ENCODE measurements at regions not wholly inside any gene's neighbourhood (a gene's known extent, or its start where the extent isn't known, plus 50 kb on each side); places are given as distances from the start of the nearest gene placed in this dataset.

DNA sequence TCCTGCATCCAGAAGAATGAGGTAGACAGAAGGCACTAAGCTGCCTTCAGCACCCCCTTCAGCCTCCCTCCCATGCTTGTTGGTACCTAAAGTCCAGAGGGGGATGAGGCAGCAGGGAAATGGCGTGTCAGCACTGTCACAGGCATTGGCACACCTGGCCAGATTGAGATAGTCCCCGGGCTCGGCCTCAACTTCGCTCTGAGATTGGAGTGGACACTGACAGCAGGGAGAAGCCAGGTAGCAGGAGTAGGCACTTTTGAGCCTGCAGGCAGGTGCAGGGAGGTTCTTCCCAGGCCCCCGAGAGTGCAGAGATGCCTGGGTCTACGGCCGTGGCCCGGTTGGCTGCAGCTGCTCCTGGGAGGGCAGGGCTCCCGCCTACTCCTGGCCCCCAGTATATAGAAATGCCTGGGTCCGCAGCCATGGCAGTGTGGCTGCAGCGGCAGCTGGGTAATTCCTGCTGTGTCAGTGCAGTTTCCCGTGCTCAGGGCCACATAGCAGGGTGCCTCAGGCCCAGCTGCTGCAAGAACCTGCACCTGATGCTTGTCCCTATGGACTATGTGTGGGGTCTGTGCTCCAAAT, 160.3 kb downstream of the SLITRK6 start:
- peaks cover 0 to 4% of the 10 kb centered on the region in 2 donors for H3K9me3 Mint-ChIP-seq
- H3K36me3 Mint-ChIP-seq, result no peaks in the 10 kb centered on the region
- H3K27ac Mint-ChIP-seq, result no peak overlapping the region
- ATAC-seq (no peak), DNase-seq (ENCODE audit: low spot score in 2 of 2) (no peak)

DNA sequence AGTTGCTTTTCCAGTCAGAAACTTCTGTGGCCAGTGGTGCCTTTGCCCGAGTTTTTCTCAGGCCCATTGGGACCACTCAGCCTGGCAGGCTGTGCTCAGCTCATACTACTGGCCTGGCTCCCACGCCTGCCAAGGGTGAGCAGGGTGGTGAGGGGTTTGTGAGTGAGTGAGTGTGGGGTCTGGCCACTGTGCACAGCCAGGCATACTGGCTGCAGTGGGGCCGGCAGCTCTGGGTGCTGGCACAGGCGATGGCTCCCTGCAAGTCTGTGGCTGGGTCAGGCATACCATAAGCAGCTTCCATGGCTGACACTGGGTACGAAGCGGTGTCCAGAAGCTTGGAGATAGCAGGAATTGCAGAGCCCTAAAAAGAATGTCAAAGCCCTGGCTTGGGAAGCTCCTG, 161.0 kb downstream of the SLITRK6 start:
- no peak for ATAC-seq
- H3K36me3 Mint-ChIP-seq, result no peaks in the 10 kb centered on the region
- no peak for DNase-seq (ENCODE audit: low spot score in 2 of 2)
- no peak overlapping the region for H3K27ac Mint-ChIP-seq
- peaks cover 0 to 4% of the 10 kb centered on the region in 2 donors for H3K9me3 Mint-ChIP-seq

DNA sequence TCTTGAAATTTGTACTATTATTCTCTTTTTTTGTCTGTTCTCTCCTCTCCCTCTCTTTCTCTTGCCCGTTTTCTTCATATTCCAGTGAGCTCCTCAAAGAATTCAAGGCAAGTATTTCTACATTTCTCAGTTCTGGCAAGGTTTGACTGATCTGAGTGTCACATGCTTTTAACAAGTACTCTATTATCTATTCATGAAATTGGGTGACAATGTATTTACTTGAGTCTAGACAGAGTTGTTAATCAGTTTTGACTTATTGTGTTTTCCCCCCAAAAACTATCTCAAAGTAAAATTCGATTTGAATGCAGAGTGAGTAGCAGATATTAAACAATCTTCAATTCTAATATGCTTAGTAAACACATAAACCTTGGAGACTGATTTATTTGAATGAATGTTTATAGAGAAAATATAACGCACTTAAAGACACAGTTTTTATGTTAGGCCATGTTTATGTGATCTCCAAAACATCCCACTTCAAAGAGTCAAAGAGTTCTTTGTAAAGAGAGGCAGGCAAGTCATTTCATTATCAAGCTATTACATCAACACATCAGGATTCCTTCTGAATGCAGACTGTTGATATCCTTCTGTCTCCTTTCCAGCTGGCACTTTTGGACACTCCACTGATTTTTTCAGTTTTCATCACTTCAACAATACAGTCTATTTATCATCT, 166.6 kb downstream of the SLITRK6 start:
- no peaks in the 10 kb centered on the region for H3K36me3 Mint-ChIP-seq
- peaks cover 0 to 6% of the 10 kb centered on the region in 2 donors for H3K9me3 Mint-ChIP-seq
- no peak for ATAC-seq
- no peak overlapping the region for H3K27ac Mint-ChIP-seq
- no peak for DNase-seq (ENCODE audit: low spot score in 2 of 2)

DNA sequence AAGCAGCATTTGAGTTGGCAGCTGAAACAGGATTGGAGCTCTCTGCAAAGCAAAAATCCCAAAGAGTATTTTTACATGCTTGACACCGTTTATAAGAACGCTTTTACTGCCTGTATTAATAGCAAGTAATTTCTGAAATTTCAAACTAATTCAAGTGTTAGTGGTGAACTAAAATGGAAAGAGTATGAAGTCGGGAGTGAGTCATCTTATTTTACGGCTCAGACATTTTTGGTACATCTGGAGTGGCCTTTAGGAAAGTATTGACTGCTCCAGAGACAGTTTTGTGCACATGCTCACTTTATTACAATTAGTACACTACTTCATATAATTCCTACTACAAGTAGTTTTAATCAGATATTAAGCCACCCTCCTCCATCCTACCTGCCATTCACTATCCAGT, 167.4 kb downstream of the SLITRK6 start:
- no peaks in the 10 kb centered on the region for H3K36me3 Mint-ChIP-seq
- H3K27ac Mint-ChIP-seq, result no peak overlapping the region
- no peak for DNase-seq (ENCODE audit: low spot score in 2 of 2)
- H3K9me3 Mint-ChIP-seq, result peaks cover 0 to 6% of the 10 kb centered on the region in 2 donors
- no peak for ATAC-seq

DNA sequence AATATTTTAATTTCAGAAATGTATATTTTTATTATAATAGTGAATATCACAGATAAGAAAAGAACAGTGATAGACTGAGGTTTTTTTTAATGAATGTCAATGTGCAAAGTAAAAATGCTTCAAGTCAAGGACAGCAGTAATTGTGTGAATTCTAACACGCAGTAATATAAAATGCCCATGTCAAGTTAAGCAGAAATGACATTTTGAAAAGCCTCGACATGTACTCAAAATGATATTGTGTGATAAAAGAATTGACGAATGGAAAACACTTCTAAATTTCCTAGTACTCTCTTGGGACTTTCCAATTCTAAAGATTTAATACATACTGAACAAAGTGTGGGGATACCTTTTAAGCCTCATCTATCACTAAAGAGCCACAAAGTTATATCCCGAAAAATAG, 172.6 kb downstream of the SLITRK6 start:
- no peak for DNase-seq (ENCODE audit: low spot score in 2 of 2)
- ATAC-seq, result no peak
- Mint-ChIP-seq H3K27ac (no peak overlapping the region), H3K9me3 (peaks cover 3 to 5% of the 10 kb centered on the region in 2 donors), H3K36me3 (no peaks in the 10 kb centered on the region)

DNA sequence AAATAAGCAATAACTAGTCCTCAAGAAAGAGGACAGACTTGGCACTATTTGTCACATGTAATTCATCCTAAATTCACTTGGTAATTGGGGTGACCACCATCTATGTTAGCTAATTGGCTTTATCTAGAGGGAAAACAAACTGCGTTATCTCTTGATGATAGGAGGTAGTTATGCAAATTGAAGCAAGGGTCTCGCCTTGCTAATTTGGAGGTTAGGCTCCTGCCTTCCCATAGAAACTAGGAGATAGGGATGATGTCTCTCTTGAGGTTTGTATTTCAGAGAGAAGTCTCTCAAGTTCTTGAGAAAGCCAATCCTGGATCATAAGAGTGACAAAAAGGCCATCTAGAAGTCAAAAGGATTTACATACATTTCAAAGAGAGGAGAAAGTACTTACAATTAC, 179.9 kb downstream of the SLITRK6 start:
- peaks cover 11 to 14% of the 10 kb centered on the region in 2 donors for H3K9me3 Mint-ChIP-seq
- no peak for DNase-seq (ENCODE audit: low spot score in 2 of 2)

DNA sequence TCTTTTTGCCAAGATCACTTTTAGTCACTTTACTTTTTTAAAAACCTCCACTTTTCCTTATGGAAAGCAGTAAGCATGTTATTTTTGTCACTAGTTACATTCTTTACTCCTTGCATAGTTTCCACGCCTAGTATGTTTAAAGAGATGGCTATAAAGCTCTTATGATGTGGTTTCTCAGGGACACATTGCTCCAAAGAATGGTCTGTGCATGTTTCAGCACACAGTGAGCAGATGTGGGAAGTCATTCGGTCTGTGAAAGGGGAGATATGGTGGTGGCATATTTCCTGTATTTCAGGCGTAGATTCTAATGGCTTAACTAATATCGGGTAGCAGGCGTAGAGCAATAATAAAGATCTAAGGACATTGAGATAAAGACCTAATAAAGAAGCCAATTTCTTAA, 180.7 kb downstream of the SLITRK6 start:
- DNase-seq (ENCODE audit: low spot score in 2 of 2) (no peak), ATAC-seq (no peak)
- Mint-ChIP-seq H3K36me3 (peaks cover 0 to 10% of the 10 kb centered on the region in 2 donors), H3K9me3 (peaks cover 11 to 16% of the 10 kb centered on the region in 2 donors), H3K27ac (no peak overlapping the region)

More for the DNA sequence above, 179.9 kb downstream of the SLITRK6 start:
- H3K27ac Mint-ChIP-seq, result no peak overlapping the region
- no peak for ATAC-seq
- peaks cover 0 to 10% of the 10 kb centered on the region in 2 donors for H3K36me3 Mint-ChIP-seq

DNA sequence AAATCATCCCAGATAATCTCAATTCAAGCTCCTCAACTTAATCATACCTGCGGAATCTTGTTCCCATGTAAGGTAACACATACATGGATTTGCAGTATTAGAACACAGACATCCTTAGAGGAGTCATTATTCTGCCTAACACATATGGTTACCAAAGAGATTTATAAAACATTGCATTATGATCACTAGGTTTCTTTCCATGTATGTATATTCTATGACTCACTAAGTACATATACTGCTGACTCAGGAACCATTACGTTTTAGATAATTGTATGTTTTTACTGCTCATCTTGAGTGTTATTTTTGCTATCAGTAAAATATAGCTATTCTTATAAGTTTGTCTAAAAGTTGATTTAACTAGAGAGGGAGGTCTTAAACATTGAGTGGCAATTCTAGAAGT, 182.9 kb downstream of the SLITRK6 start:
- DNase-seq (ENCODE audit: low spot score in 2 of 2), result no peak
- H3K27ac Mint-ChIP-seq, result no peak overlapping the region
- peaks cover 0 to 10% of the 10 kb centered on the region in 2 donors for H3K36me3 Mint-ChIP-seq
- no peak for ATAC-seq
- H3K9me3 Mint-ChIP-seq, result peaks cover 6 to 14% of the 10 kb centered on the region in 2 donors

DNA sequence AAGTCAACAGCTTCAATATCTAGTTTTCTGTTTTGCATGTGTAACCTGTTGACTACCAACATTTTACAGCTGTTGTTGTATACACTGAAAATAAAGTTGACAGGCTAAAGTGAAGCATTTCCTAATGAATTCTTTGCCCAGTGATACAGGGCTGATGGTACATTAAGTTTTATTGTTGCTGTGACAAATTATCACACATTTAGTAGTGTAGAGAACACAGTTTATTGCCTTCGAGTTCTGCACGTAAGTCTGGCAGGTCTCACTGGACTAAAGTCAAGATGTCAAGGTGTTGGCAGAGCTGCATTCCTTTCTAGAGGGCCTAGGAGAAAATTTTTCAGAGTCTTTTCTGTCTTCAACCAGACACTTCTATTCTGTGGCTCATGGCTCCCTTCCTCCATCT, 184.2 kb downstream of the SLITRK6 start:
- peaks cover 6 to 14% of the 10 kb centered on the region in 2 donors for H3K9me3 Mint-ChIP-seq
- H3K27ac Mint-ChIP-seq, result no peak overlapping the region
- DNase-seq (ENCODE audit: low spot score in 2 of 2), result no peak
- ATAC-seq, result no peak
- H3K36me3 Mint-ChIP-seq, result peaks cover 0 to 10% of the 10 kb centered on the region in 2 donors

DNA sequence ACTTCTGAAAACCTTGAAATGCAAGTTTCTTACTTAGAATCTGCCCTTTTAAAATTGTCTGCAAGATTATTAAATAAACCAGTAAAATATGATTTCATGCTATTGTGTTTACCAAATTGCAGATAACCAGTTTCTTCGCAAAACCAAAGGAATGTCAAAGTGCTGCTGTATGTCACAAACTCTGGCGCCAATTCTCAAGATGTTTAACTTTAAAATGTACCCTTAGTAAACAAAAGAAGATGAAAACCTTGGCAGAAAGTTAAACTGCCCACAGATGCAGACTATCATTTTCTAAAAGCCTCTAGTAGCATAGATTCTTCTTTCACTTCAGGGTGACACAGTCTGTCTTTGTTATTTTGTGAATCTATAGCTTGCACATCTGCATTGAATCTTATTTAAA, 189.2 kb downstream of the SLITRK6 start:
- Mint-ChIP-seq H3K36me3 (no peaks in the 10 kb centered on the region), H3K9me3 (peaks cover 9 to 10% of the 10 kb centered on the region in 2 donors), H3K27ac (no peak overlapping the region)
- ATAC-seq, result no peak
- no peak for DNase-seq (ENCODE audit: low spot score in 2 of 2)

DNA sequence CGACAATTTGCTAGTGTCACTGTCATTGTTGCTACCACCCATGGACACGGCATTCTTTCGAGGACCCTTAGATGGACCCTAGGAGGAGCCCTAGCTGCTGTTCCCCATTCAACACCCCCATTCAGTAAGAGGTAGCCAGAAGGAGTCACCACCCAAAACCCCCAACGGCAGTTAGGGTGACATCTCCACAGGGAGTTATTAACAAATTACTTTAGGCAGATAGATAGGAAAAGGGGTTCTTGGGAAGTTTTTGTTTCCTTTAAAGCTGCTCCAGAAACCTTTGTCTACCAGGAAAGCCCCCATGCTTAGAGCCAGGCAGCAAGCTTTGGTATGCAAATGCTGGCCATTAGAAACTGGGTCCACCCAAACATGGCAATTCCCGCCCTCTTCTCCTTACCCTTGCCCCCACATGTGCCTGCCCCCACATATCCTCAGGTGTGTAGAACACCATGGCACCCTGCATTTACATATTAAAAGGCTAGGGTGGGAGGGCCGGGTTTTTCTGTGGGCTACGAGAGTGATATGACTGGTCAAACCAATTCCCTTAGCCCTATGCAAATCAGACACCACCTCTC, 190.9 kb downstream of the SLITRK6 start:
- DNase-seq (ENCODE audit: low spot score in 2 of 2) (no peak), ATAC-seq (no peak)
- H3K36me3 Mint-ChIP-seq, result no peaks in the 10 kb centered on the region
- no peak overlapping the region for H3K27ac Mint-ChIP-seq
- H3K9me3 Mint-ChIP-seq, result peaks cover 7 to 10% of the 10 kb centered on the region in 2 donors

DNA sequence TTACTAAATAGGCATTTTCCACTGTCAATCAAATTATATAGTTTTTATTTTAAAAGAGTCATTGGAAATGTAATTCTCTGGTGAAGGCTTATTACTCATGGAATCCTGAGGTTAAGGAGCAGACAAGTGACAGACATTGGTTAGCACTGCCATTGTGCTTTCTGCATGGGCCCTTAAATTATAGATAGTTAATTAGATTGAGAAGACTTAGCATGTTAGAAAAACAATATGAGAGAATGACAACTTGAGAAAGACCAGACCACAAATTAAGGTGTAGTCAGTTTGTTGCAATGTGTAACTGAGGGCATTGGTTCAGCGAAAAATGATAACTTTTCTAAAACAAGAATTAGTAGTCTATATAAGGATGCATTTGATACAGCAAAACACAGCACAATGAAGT, 195.5 kb downstream of the SLITRK6 start:
- DNase-seq (ENCODE audit: low spot score in 2 of 2) (no peak), ATAC-seq (no peak)
- Mint-ChIP-seq H3K9me3 (peaks cover 10 to 14% of the 10 kb centered on the region in 2 donors), H3K27ac (no peak overlapping the region), H3K36me3 (no peaks in the 10 kb centered on the region)

DNA sequence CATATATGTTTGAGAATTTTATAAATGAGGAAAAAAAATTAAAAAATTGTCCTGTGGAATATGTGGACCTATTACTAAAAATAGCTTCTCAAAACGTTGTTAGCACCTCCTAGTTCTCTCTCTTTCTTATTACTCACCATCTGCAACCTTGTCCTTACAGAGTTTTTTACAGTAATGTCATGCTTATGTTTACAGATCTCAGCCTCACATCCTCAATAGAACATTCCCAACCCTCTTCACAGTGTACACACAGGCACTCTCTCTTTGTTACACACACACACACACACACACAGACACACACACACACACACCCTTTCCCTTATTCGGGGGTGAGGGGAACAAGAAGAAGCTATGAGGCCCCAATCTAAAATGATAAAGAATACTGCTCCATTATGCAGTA, 197.7 kb downstream of the SLITRK6 start:
- Mint-ChIP-seq H3K9me3 (peaks cover 10 to 14% of the 10 kb centered on the region in 2 donors), H3K27ac (no peak overlapping the region), H3K36me3 (no peaks in the 10 kb centered on the region)
- no peak for DNase-seq (ENCODE audit: low spot score in 2 of 2)
- ATAC-seq, result no peak

DNA sequence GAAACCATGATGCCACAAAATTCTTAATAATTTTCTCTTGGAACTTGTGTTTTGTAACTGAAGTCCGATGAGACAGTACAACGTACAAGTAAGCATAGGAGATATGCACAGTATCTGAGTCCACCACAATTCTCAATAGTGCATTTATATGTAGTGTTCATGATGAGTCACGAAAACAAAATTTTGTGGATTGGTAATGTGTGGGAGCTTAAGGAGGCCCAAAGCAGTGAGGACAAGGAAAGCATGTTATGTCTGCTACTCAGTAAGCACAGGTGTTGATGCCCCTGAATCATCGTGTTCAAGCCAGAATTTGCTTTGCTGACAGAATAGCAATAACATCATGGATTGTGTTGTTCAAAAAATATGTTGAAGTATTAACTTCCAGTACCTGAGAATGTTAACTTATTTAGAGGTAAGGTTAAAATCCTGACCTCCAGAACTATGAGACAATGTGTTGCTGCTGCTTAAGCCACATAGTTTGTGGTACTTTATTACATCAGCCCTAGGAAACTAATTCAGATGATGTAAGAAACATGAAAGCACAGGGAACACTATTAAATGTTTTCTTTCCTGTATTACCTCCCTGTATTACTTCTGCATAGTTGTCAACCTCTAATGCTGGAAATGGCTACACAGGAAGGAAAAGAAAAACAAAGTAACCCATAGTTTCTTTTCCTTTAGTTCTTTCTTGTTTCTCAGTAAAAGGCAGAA, 201.3 kb downstream of the SLITRK6 start:
- DNase-seq (ENCODE audit: low spot score in 2 of 2) (no peak), ATAC-seq (no peak)
- Mint-ChIP-seq H3K27ac (no peak overlapping the region), H3K9me3 (peaks cover 8 to 14% of the 10 kb centered on the region in 2 donors), H3K36me3 (no peaks in the 10 kb centered on the region)

DNA sequence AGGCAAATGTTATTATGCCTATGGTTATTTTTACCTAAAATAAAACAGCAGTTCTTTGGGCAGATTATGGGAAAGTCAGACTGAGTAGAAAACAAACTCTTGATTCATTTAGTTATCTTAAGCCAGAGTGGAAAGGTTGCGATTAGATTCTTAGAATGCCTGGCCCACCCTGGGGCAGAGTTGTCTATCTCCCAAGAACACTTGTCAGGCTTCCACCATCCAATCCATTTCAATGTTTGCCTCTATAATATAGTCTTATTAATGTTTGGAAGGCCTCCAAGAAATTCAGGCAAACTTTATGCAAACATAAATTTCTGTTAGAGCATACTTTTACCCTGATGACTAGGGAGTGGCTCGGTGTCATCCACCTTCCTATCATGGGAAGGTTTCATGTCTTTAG, 207.0 kb downstream of the SLITRK6 start:
- H3K27ac Mint-ChIP-seq, result no peak overlapping the region
- no peak for ATAC-seq

DNA sequence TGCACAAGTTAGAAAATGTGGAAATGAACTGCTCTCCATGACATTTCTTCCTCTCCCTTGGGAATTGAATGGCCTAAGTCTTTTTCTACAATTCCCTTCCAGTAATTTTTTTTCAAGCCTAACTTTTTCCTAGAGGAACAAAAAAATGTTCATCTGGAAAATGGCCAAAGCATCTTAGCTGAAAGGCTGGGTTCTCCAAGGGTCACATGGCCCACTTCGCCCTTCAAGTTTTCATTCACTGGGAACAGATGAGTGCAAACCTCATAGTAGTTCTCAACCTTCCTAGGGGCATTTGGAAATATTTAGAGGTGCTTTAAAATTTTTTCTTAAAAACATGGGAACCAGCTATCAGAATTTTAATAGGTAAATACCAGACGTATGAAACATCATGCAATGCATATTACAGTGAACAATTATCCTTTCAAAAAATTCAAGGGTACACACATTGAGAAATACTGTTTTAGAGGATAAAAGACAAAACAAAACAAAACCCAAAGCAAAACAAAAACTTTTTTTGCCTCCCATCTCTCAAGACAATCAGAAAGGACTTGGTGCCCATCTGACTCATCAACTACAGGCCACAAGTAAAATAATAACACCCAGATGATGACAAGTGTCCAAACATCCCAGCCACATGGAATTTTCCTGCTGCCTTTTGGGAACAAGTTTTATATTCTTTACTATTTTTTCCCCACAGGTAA, 208.8 kb downstream of the SLITRK6 start:
- DNase-seq (ENCODE audit: low spot score in 2 of 2), result no peak
- no peak for ATAC-seq
- Mint-ChIP-seq H3K27ac (no peak overlapping the region), H3K36me3 (no peaks in the 10 kb centered on the region), H3K9me3 (peaks cover 10 to 11% of the 10 kb centered on the region in 2 donors)

More for the DNA sequence above, 207.0 kb downstream of the SLITRK6 start:
- H3K36me3 Mint-ChIP-seq, result no peaks in the 10 kb centered on the region
- no peak for DNase-seq (ENCODE audit: low spot score in 2 of 2)
- peaks cover 9 to 12% of the 10 kb centered on the region in 2 donors for H3K9me3 Mint-ChIP-seq

DNA sequence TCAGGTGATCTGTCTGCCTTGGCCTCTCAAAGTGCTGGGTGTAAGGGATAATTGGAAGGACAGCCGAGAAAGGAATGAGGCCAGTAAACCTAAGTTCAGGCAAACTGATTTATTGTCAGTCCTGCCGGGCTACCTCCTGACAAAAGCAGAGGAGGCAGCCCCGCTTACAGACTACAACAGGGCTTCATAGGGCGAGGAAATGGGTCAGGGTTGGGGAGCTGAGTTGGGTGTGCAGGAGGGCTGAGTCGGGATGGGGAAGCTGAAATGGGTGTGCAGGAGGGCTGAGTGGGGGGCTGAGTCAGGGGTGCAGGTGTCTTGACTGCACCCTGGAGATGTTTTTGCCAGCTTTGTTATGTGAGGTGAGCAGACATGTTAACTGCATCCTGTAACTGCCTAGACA, 210.2 kb downstream of the SLITRK6 start:
- no peak for DNase-seq (ENCODE audit: low spot score in 2 of 2)
- no peak for ATAC-seq
- Mint-ChIP-seq H3K27ac (no peak overlapping the region), H3K9me3 (peaks cover 5 to 8% of the 10 kb centered on the region in 2 donors), H3K36me3 (no peaks in the 10 kb centered on the region)
